ENCODE measurements at regions not wholly inside any gene's neighbourhood (a gene's known extent, or its start where the extent isn't known, plus 50 kb on each side); places are given as distances from the start of the nearest gene placed in this dataset.

- peak overlapping the region; percentile 35 for H3K27ac ChIP-seq
- TF ChIP-seq CTCF (conservative IDR thresholded peaks at IDR 0.05): no peak
- no peak for TF ChIP-seq ZFX (IDR thresholded peaks at IDR 0.05)
Measured at GRCh38 chr15:62896380-62896866, 146.1 kb upstream of the TPM1 start.

- peak overlapping the region; percentile 35 for H3K27ac ChIP-seq
- TF ChIP-seq CTCF (conservative IDR thresholded peaks at IDR 0.05): no peak
- no peak for TF ChIP-seq ZFX (IDR thresholded peaks at IDR 0.05)
Measured at GRCh38 chr15:62896969-62897486, 145.5 kb upstream of the TPM1 start.

- peak overlapping the region; percentile 35 for H3K27ac ChIP-seq
Measured at GRCh38 chr15:62897634-62898033, 144.9 kb upstream of the TPM1 start.

GRCh38 chr15:62899090-62899493, 143.5 kb upstream of the TPM1 start:
- H3K27ac ChIP-seq: no peak overlapping the region
- TF ChIP-seq ZFX (IDR thresholded peaks at IDR 0.05): no peak
- peak; percentile 37 for TF ChIP-seq CTCF (conservative IDR thresholded peaks at IDR 0.05)

More at GRCh38 chr15:62897634-62898033, 144.9 kb upstream of the TPM1 start:
- TF ChIP-seq ZFX (IDR thresholded peaks at IDR 0.05) (no peak), CTCF (conservative IDR thresholded peaks at IDR 0.05) (no peak)

- H3K27ac ChIP-seq: no peak overlapping the region
- TF ChIP-seq CTCF (conservative IDR thresholded peaks at IDR 0.05) (no peak), ZFX (IDR thresholded peaks at IDR 0.05) (no peak)
Measured at GRCh38 chr15:62900071-62900802, 142.3 kb upstream of the TPM1 start.

- no peak overlapping the region for H3K27ac ChIP-seq
- TF ChIP-seq ZFX (IDR thresholded peaks at IDR 0.05) (no peak), CTCF (conservative IDR thresholded peaks at IDR 0.05) (no peak)
Measured at GRCh38 chr15:62901087-62901486, 141.5 kb upstream of the TPM1 start.

GRCh38 chr15:62901909-62902546, 140.5 kb upstream of the TPM1 start:
- TF ChIP-seq CTCF (conservative IDR thresholded peaks at IDR 0.05) (no peak), ZFX (IDR thresholded peaks at IDR 0.05) (no peak)
- H3K27ac ChIP-seq: no peak overlapping the region
